COLO829 (cell line): ENCODE measurements at regions not wholly inside any gene's neighbourhood (a gene's known extent, or its start where the extent isn't known, plus 50 kb on each side); places are given as distances from the start of the nearest gene placed in this dataset.

ENCODE experiments used
- DNase-seq: peaks from one replicate; pipeline ENCODE4 v3.0.0; 2012; ENCODE audit warnings: low spot score

- no peak for DNase-seq
These were observed 180.1 kb upstream of the ARID2 start for GRCh38 chr12:45549337-45549902.

- no peak for DNase-seq
These were observed 176.3 kb upstream of the ARID2 start for GRCh38 chr12:45553204-45553603.

GRCh38 chr12:45557016-45557415 is 172.5 kb upstream of the ARID2 start:
- DNase-seq, result no peak

GRCh38 chr12:45558353-45558752 is 171.2 kb upstream of the ARID2 start:
- DNase-seq, result no peak

- no peak for DNase-seq
These were observed 170.0 kb upstream of the ARID2 start for GRCh38 chr12:45559537-45559936.

GRCh38 chr12:45560689-45561088 is 168.8 kb upstream of the ARID2 start:
- no peak for DNase-seq

- DNase-seq, result no peak
These were observed 168.0 kb upstream of the ARID2 start for GRCh38 chr12:45561488-45561887.

- DNase-seq, result no peak
These were observed 163.9 kb upstream of the ARID2 start for GRCh38 chr12:45565590-45565989.

GRCh38 chr12:45566257-45566656 is 163.2 kb upstream of the ARID2 start:
- DNase-seq, result no peak

- no peak for DNase-seq
These were observed 160.7 kb upstream of the ARID2 start for GRCh38 chr12:45568808-45569207.

GRCh38 chr12:45570501-45570900 is 159.0 kb upstream of the ARID2 start:
- no peak for DNase-seq

GRCh38 chr12:45572114-45572513 is 157.4 kb upstream of the ARID2 start:
- no peak for DNase-seq

- no peak for DNase-seq
These were observed 154.1 kb upstream of the ARID2 start for GRCh38 chr12:45575417-45575816.

GRCh38 chr12:45575823-45576475 is 153.6 kb upstream of the ARID2 start:
- DNase-seq, result no peak

GRCh38 chr12:45577844-45578399 is 151.6 kb upstream of the ARID2 start:
- DNase-seq, result no peak

GRCh38 chr12:45580356-45580969 is 149.0 kb upstream of the ARID2 start:
- DNase-seq, result no peak

- DNase-seq, result no peak
These were observed 148.4 kb upstream of the ARID2 start for GRCh38 chr12:45581112-45581511.

GRCh38 chr12:45582536-45582935 is 147.0 kb upstream of the ARID2 start:
- DNase-seq, result no peak

GRCh38 chr12:45582986-45583659 is 146.4 kb upstream of the ARID2 start:
- peak; percentile 30 for DNase-seq

- no peak for DNase-seq
These were observed 145.2 kb upstream of the ARID2 start for GRCh38 chr12:45584336-45584735.

- no peak for DNase-seq
These were observed 143.8 kb upstream of the ARID2 start for GRCh38 chr12:45585522-45586230.

GRCh38 chr12:45586486-45586885 is 143.0 kb upstream of the ARID2 start:
- no peak for DNase-seq
